ENCODE measurements at regions not wholly inside any gene's neighbourhood (a gene's known extent, or its start where the extent isn't known, plus 50 kb on each side); places are given as distances from the start of the nearest gene placed in this dataset.
"Not testable (repeated sequence)": the region's sequence is repeated elsewhere in the genome, so short reads cannot be mapped to it uniquely, and the experiment has no call there.

DNA sequence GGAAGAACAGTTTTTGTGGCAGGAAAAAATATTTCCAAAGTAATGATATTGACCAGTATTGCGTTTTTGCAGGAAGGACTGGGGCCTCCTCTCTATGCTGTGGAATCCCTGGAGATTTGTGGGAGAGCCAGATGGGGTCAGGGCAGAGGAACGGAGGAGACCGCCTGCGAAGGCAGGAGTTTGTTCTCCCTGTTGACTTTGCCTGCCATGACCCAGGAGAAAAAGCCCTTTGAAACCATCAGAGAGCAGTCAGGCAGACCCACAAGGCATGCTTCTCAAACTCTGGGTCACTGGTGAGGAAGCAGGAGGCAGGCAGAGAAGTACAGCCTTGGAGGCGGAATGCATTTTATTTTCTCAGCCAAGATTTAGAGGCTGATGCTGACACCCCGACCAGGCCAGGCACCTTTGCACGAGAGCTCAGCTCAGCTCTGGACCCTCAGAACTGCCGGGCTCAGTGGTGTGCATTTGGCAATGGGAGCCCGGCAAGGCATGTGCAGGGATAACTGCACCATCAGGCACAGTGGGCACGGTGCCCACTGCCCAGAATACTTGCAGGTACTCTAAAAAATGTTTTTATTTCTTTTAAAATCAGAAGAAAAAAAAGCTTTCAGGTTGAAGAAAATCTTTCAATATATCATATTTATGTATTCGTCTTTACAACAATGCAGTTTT, 410.4 kb downstream of the RPS24 start:
- no peak for DNase-seq

DNA sequence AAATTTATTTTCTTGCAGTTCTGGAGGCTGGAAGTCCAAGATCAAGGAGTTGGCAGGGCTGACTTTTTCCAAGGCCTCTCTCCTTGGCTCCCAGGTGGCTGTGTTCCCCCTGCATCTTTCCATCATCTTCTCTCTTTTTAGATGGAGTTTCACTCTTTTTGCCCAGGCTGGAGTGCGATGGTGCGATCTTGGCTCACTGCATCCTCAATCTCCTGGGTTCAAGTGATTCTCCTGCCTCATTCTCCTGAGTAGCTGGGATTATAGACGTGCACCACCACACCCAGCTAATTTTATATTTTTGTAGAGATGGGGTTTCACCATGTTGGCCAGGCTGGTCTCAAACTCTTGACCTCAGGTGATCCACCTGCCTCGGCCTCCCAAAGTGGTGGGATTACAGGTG, 411.1 kb downstream of the RPS24 start:
- DNase-seq = not testable (repeated sequence)

DNA sequence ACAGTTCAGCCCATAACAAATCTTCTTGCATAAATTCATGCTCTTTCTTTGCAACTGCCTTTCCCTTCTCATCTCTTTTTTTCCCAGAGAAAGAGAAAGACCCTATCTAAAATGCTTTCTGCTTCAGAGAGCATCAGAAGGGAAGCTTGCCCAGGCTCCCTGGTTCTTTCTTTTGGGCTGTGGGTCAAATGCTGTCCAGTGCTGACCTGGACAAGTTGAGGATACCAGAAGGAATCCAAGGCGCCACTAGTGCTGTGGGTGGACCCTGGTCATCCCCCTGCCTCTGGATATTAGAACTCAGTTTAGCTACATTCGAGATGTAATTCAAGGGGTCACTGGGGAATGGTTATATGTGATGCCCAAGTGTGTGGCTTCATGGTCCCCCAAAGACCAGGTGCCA, 411.6 kb downstream of the RPS24 start:
- no peak for DNase-seq

DNA sequence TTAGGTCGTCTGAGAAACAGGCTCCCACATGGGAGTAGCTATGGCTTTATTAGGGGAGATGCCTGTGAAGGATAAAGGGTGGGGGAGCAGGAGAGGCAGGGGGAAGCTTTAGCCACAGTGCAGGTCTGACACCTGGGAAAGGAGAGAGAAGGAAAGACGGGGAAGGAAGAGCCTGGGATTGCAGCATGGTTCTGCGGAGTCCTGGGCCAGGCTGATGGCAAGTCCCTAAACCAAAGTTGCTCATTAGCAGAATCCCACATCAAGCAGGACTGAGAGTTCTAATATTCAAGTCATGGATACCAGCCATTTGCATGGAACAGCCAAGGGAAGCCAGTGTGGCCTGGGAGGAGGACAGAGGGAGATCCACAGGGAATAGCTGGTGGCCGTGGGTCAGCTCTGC, 414.8 kb downstream of the RPS24 start:
- DNase-seq = no peak

DNA sequence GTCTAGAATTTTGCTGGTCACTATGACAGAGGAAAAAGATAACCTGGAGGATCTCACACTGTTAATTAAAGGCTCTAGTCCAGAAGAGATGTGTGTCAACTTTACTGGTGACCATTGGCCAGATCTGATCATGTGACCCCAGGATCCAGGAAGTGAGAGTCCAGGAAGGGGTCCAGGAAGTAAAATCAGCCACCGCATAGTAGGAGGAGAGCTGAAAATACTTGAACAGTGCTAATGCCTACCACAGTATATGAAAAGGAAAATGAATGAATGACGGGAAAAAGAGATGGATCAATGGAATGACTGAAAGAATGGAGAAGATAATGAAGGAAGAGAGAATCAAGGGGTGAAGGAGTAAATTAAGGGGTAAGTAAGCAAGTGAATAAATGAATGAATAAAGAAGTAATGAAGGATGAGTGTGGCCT, 415.3 kb downstream of the RPS24 start:
- no peak for DNase-seq

DNA sequence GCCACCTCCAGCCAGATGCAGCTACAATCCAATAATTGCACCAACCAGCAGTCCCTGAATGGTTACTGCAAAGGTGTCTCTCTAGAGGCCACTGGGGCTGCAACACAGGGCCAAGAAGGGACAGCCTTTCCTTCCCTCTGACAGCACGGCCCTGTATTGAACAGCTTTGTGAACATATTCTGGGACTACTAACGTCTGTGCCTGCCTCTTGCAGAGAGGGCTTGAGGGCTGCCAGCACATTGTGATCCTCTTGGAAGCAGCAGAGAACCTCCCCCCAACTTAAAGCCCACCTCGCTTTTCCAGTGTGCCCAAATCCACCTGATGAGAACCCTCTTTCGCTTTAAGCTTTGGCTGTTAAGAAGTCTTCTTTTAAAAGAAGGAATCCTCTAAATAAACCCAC, 415.9 kb downstream of the RPS24 start:
- no peak for DNase-seq

DNA sequence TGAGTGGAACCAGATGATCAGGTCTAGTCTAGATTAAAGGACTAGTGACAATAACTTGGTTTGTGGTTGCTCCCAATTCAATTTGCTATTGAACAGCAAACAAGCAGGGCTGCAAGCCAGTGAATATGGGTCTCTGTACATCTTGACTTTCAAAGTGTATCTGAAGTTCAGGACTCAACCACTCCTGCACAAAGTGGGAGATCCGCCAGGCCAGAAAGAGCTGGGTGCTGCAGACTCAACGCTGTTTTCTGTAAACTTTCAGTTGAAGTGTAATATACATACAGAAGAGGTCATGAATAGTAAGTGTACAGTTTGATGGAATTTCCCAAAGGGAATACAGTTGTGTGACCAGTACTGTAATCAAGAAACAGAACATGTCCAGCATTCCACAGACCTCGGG, 416.6 kb downstream of the RPS24 start:
- no peak for DNase-seq

DNA sequence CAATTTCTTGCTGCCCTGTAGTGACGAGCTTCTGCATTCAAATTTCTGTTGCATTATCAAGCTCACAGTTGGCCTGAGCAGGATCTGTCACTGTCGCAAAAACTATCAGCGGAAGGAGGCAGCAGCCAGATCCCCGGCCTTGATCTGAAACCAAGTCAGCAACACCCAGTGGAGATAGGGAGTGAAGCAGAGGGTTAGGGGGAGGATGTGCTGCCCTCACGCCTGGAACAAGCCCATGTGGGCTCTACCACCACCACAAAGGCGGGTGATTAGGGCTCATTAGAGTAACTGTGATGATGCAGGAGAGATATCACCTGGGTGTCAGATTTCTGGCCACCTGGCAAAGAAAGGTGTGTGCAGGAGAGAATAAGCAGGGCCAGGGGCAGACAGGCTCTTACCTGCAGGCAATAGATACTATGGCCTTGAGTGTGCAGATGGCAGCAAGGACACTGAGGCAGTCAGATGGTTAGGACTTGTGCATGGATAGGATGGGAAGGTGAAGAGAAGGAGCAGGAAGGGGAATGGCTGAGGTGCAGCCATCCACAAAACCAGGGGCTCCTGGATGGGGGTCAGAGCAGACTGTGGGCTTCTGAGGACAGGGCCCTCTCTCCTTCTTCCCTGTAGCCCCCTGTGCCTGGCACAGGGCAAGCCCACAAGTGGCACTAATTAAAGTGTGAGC, 417.3 kb downstream of the RPS24 start:
- DNase-seq = no peak

DNA sequence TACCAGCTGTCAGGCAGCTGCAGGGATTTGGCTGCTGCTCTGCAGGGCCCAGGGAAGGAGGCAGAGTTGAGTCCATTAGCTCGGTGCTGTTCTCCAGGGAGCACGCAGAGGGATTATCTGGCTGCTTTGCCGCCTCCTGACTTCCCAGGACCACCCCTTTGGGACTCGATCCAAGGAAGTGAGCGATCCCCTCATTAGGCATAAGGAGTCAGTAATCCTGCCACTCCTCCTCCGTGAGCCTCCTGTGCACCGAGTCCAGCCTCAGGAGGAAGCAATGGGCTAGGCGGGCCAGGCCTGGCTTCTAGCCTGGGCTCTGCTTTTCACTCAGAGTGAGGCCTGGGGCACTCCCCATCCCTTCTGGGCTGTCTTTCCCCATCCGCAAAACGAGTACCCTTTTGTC, 417.9 kb downstream of the RPS24 start:
- no peak for DNase-seq

DNA sequence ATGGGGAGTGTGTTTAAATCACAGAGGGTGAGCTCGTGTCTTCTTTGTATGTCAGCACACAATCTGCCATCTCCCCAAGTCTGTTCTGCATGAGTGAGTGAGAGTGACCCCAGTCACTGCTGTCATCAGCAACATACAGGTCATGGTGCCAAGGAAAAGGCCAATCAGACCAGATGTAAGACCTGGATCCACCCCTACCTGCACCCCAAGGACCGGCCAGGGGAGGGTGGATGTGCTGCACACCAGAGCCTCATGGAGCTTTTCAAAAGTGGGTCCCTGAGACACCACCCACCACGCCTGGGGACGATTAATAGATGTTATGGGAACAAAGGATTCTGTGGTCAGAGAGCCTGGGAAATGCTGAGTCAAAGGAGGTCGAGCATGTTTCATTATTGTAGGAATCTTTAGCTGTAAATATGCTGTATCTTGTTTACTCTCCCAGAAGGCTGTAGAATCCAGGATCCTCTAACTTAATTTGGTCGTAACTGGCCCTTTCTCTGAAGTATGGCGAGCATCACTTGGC, 420.5 kb downstream of the RPS24 start:
- no peak for DNase-seq

DNA sequence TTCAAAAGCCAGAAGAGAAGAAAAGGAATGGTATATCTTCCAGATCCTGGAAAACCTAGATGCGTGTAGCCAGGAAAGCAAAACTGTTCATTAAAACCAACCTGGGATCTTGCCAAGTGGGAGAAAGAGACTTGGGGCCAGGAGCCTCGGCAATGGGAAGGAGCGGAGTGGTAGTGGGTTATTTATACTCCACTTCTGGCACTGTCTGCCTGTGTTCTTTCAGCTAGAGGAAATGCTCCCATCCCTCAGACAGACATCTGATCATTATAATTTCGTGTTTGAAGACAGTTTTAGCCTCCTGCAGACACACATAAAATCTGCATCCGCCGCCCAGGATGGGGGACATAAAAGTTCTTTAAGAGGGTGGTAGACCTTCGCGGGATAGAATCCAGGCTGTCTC, 421.6 kb downstream of the RPS24 start:
- no peak for DNase-seq

DNA sequence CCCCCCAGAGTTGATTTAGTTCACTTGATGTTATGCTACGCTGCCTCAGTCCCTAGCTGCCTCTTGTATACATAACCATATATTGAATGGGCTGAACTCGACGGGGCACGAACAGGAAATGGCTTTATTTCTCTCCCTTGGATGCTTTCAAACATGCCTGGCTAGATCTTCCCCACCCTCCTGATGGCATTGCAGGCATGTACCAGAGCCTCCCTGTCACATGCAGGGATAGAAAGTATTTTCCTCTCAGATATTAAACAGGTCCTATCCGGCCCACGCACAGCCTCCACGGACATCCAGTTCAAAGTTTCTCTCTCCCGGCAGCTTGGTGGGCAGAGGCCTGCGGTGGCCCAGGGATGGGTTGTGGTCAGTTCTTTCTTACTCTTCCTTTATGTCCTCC, 422.1 kb downstream of the RPS24 start:
- no peak for DNase-seq

DNA sequence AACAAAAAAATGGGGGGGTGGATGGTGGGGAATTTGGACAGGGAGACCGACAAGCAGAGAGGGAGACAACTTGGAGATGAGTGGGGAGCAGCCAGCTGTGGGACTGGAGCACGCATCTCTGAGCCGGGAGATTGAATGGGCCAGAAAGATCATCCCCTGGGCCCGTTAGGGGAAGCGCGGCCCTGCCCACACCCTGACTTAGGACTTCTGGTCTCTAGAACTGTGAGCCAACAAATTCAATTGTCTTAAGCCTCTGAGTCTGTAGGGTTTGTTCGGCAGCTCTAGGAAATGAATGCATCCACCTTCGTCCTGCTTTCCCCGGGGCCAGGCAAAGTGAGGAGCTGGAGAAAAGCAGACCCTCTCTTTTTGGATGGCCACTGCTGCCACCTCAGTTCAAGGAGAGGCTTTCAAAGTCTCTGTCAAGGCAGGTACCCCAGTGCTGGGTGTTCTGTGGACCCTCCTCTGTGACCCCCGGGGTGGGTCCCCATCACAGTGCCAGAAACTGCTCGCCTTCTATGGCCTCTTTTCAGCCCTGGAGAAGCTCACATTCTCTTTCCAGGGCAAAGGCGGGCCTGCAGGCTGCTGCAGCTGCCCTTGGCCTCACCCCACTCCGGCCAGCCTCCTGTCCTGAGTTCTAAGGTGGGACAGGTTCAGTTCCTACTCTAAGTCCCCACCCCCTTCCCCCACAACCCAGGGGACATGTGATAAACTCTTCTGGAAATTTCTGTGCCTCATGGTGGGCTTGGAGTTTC, 423.2 kb downstream of the RPS24 start:
- DNase-seq = no peak

DNA sequence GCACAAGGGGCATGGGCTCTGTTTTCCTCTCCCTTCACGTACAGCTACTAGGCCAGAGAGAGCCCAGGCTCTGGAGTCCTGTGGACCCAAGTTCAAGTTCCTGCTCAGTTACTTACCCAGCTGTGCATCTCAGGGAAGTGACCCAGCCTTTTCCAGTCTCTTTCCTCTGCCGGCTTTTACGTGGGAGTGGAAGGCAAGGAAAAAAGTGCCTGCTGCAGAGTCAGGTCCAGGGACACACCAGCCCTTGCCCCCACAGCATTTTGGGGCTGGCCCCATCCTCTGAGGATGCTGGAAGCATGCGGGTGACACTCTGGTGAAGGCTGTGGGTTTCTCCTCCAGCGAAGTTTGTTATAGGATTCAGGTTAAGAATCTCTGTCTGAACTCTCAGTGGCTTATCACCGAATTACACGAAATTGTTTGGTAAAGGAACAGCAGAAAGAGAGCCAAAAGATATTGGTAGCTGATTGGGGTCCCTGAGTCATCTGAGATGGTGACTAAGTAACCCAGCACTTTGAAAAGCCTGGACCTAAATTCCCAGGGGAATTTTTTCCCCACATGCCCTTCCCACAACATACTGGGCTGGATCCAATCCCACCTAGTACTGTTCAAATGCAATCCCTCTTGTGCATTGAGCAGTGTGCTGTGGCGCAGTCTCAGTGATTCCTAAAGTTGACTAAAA, 424.3 kb downstream of the RPS24 start:
- DNase-seq = no peak

DNA sequence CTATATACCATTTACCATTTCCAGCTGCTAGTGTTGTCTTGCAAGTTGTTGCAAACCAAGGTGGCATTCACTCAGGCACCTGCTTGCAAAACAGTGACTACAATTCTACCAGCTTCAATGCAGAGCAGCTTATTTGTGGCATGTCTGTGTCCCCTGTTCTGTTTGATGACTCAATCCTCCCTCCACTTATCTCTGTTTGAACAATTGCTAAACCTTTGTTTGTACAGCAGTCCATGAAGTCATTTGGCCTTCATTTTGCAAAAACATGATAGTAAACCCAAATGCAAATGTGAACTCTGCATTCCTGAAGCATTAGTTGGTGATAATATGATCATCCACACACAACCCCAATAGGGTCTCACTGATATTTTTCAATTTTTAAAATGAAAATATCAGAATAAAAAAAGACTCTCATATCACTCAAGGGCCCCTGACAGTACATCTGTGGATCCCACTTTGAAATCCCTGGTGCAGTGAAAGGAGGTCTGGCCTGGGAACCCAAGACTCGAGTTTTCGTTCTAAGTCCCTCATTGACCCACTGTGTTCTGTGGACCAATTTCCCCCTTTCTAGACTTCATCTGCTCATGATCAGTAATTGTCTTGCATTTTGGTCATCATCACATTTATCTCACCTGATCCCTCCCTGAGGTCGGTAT, 425.4 kb downstream of the RPS24 start:
- no peak for DNase-seq

DNA sequence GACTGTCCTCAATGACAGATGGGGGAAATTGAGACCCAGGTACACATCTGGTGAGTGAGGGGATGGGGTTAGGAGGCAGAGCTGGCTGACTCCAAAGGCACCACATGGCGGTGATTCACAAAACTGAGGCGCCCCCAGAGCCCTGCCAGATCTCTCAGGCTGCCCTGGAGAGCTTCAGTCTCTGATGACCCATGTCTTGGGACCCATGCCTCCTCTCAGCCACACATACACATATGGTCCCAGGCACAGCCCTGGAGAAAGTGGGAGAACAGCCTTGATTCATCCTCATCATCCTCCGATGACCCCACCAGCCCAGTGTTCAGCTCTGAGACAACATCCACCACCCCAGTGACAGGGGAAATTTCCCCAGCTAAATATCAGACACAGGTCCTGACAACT, 426.0 kb downstream of the RPS24 start:
- DNase-seq = no peak

DNA sequence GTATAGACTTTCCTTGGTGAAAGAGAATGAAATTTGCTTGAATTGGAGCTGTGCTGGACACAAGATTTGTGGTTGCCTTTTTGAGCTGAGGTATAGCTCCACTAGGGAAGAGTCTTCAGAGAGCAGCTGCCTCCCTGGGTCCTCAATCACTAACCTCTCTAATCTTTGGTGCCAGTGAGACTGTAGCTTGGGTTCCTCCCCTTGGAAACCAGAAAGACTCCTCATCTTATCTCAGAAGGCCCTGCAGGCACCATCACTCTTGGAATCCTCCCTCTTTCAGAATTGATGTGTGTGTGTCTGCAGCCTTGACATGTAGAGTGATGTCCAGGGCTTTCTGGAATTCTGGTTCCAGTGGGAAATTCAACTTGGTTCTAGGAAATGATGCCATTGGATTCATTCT, 426.5 kb downstream of the RPS24 start:
- no peak for DNase-seq

DNA sequence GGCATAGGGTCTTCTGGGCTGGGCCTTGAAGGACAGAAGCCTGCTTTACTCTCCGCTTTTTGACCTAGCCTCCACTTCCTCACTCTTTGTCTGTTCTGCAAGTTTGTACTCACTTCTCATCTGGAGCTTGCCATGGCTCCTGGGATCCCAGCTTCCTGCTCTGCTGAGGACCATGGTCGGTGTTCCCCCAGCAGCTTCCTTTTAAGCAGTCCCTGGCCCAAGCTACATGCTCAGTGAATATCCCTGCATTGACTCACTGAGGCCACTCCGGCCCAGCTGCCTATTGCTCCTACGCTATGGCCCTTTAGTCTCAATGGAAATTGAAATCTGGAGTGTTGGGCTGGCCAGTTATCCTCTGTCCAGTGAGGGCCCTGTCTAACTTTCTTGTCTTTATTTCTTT, 427.7 kb downstream of the RPS24 start:
- no peak for DNase-seq

DNA sequence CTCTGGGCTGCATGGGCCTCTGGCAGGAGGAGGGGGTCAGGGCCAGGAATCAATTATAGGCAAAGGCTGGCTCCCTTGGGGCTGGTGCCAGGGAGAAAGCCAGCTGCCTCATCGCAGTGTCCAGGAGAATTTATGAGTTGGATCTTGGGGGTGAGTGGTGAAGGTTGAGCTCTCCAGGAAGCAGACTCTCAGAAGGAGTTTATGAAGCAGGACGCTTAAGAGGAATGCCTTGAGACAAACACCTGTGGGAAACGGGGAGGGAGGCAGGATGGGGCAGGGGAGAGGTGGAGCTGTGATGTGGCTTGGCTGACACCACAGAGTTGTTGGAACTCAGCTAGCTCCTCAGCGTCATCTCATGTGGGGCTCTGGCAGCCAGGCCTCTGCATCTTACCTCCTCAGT, 428.5 kb downstream of the RPS24 start:
- DNase-seq = no peak

DNA sequence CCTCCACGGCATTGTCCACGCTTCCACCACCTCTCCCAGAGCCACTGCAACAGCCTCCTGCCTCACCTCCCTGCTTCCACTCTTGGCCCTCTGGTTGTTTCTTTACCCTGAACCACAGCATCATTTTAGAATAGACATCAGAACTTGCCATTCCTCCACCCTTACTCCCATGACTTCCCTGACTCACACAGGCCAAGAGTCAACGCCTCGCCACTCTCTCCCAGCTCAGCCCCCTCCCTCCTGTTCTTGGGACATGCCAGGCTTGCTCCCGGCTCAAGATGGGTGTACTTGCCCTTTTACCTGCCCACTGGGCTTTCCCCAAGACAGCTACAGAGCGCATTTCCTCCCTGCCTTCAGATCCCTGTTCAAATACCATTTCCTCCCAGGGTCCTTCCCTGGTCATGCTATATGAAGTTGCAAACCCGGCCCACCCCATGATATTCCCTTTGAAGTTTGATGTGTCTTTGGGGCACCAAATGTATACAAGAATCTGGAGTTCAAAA, 429.1 kb downstream of the RPS24 start:
- no peak for DNase-seq

DNA sequence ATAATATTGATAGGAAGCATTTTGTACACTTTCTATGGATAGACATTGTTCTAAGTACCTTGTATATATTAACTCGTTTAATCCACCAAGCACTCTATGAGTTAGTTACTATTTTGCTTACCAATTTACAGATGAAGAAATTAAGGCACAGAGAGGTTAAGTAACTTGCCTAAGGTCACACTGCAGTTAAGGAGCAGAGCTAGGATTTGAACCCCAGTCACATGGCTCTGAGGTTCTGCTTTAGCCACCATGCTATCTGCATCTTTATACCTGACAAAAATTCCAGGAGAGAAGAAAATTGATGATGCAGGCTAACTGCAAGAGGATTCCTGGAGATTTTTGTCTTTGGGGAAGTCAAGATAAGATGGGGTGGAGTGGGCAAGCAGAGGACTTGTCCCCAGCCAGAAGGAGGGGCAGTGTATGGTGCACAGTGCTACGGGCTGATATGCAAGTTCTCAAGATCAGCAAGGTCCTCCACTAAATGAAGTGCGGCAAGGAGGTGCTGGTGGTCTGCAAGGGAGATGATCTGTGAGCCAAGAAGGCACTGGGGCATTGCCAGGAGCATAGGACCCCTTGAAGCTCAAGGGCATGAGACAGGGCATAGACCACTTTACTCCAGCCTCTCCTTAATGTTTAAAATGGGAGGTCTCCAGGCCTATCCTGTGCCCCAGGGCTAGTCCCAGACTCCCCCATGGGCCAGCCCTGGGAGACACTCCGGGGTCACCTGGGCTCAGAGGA, 430.6 kb downstream of the RPS24 start:
- no peak for DNase-seq

DNA sequence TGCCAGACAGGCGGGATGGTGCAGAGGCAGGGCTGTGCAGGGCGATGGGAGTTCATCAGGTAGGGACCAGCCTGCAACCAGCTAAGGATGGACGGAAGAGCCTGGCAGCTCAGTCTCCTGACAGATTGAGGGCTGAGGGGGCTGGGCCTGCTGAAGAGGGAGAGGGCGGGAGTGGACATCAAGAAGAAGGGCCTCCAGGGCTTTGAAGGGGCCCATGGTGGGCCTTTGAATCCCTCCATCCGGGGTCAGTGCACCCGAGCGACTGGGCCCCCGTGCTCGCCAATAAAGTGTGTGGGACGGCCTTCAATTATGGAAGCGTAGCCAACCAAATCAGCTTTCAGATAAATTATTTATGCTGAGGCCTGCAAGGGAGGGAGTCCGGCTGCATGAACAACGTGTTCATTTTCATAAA, 431.2 kb downstream of the RPS24 start:
- no peak for DNase-seq

Data from SIG-M5 (cell line).